Neural cell (in vitro differentiated cells): ENCODE measurements at regions not wholly inside any gene's neighbourhood (a gene's known extent, or its start where the extent isn't known, plus 50 kb on each side); places are given as distances from the start of the nearest gene placed in this dataset.

Experiments used
- H2AFZ ChIP-seq: fragments of 200-600, 300-800 bp; sonication (generic), shearing (Covaris generic); 2 replicates; pipeline ENCODE4 v1.6.0; 2014; ENCODE audit warnings: low read depth, mild to moderate bottlenecking, antibody characterized with exemption, low read length, moderate library complexity
- H3F3A ChIP-seq: fragments of 200-600 bp; shearing (Covaris generic); 2 replicates; pipeline ENCODE4 v1.6.1; 2016; ENCODE audit warnings: mild to moderate bottlenecking, moderate library complexity, mixed read lengths, antibody characterized with exemption, low read length; ENCODE audit not compliant: insufficient read depth, poor library complexity, severe bottlenecking
- H3K27ac ChIP-seq: fragments of 200-600, 300-800 bp; sonication (generic), shearing (Covaris generic); 2 replicates; pipeline ENCODE4 v1.5.1; 2014; ENCODE audit warnings: mild to moderate bottlenecking, low read length, moderate library complexity
- H3K27me3 ChIP-seq: fragments of 300-800, 200-600 bp; sonication (generic), shearing (Covaris generic); 2 replicates; pipeline ENCODE4 v1.6.0; 2014; ENCODE audit warnings: mild to moderate bottlenecking, low read depth, low read length, moderate library complexity; ENCODE audit not compliant: insufficient read depth
- H3K36me3 ChIP-seq: fragments of 300-800, 200-600 bp; sonication (generic), shearing (Covaris generic); 2 replicates; pipeline ENCODE4 v1.5.1; 2014; ENCODE audit warnings: mild to moderate bottlenecking, antibody characterized with exemption, low read length, moderate library complexity; ENCODE audit not compliant: insufficient read depth
- H3K4me2 ChIP-seq: fragments of 300-800, 200-600 bp; sonication (generic), shearing (Covaris generic); 2 replicates; pipeline ENCODE4 v1.6.0; 2014; ENCODE audit warnings: mild to moderate bottlenecking, low read length
- H3K4me3 ChIP-seq: fragments of 300-800, 200-600 bp; sonication (generic), shearing (Covaris generic); 2 replicates; pipeline ENCODE4 v1.5.1; 2014; ENCODE audit warnings: mild to moderate bottlenecking, low read length, moderate library complexity
- H3K79me2 ChIP-seq: fragments of 200-600 bp; shearing (Covaris generic); replicated peaks from 2 replicates; pipeline ENCODE4 v1.6.0; 2014; ENCODE audit warnings: mild to moderate bottlenecking, low read length, moderate library complexity; ENCODE audit not compliant: insufficient read depth
- H3K9ac ChIP-seq: fragments of 300-800, 200-600 bp; sonication (generic), shearing (Covaris generic); 2 replicates; pipeline ENCODE4 v1.6.1; 2016; ENCODE audit warnings: mild to moderate bottlenecking, low read length, mixed read lengths
- H3K9me2 ChIP-seq: fragments of 200-600 bp; shearing (Covaris generic); 2 replicates; pipeline ENCODE4 v1.6.1; 2016; ENCODE audit warnings: mild to moderate bottlenecking, low read length, mixed read lengths; ENCODE audit not compliant: insufficient read depth
- H3K9me3 ChIP-seq: fragments of 200-600, 300-800 bp; sonication (generic), shearing (Covaris generic); 2 replicates; pipeline ENCODE4 v1.6.1; 2016; ENCODE audit warnings: mild to moderate bottlenecking, mixed run types, low read length, moderate library complexity, mixed read lengths
- H4K20me1 ChIP-seq: fragments of 200-600 bp; shearing (Covaris generic); 2 replicates; pipeline ENCODE4 v1.6.1; 2016; ENCODE audit warnings: mild to moderate bottlenecking, mixed run types; ENCODE audit not compliant: insufficient read depth
- EP300 ChIP-seq: fragments of 450-650 bp; conservative IDR thresholded peaks from 2 replicates; pipeline ENCODE4 v1.6.1; 2014; ENCODE audit warnings: antibody characterized with exemption, mild to moderate bottlenecking, moderate library complexity; ENCODE audit not compliant: poor library complexity, severe bottlenecking
- EZH2 ChIP-seq: fragments of 200-600, 300-800 bp; shearing (Covaris generic), sonication (generic); IDR thresholded peaks from 2 replicates; pipeline ENCODE4 v1.6.1; 2014; ENCODE audit warnings: antibody characterized with exemption, low read length, borderline replicate concordance, mild to moderate bottlenecking; ENCODE audit not compliant: insufficient read depth, poor library complexity, severe bottlenecking
- MXI1 ChIP-seq: fragments of 450-650 bp; conservative IDR thresholded peaks from 2 replicates; pipeline ENCODE4 v1.6.1; 2014; ENCODE audit warnings: antibody characterized with exemption, mild to moderate bottlenecking; ENCODE audit not compliant: poor library complexity, severe bottlenecking
- POLR2AphosphoS5 ChIP-seq: IDR thresholded peaks from 2 replicates; pipeline ENCODE4 v1.6.1; 2012
- RAD21 ChIP-seq: fragments of 450-650 bp; conservative IDR thresholded peaks from 2 replicates; pipeline ENCODE4 v1.6.1; 2014; ENCODE audit warnings: antibody characterized with exemption, mild to moderate bottlenecking, moderate library complexity
- SMC3 ChIP-seq: fragments of 450-650 bp; conservative IDR thresholded peaks from 2 replicates; pipeline ENCODE4 v1.6.1; 2014; ENCODE audit warnings: antibody characterized with exemption, mild to moderate bottlenecking, moderate library complexity; ENCODE audit not compliant: poor library complexity
- TAF1 ChIP-seq: IDR thresholded peaks from 2 replicates; pipeline ENCODE4 v1.6.1; 2012; ENCODE audit warnings: low read depth
- TF ChIP-seq, protein P1 (sequence below): IDR thresholded peaks from 2 replicates; pipeline ENCODE4 v1.6.1; 2012; ENCODE audit warnings: borderline replicate concordance
- TF ChIP-seq, protein P2 (sequence below): fragments of 450-650 bp; IDR thresholded peaks from 2 replicates; pipeline ENCODE4 v1.5.1; 2014; ENCODE audit warnings: antibody characterized with exemption, mild to moderate bottlenecking, moderate library complexity; ENCODE audit not compliant: poor library complexity, severe bottlenecking

DNA sequence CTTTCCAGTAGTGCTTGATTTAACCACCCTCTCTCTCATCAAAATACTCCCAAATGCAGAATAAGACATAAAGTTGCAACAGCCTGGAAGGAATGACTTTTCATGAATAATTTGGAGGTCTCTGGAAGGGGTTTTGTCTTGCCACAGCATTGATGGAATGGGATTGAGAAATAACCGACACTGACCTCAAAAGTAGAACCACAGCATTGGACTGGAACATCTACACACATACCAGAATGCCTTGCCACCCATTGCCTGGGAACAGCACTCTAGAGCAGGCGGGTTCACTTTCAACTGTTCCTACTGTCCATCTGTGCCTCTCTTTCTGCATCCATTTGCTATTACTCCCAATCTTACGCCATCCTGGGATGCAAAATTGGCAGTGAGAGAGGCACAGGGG, 149.1 kb upstream of the USP24 start:
- no peaks in the 10 kb centered on the region for H3K36me3 ChIP-seq

DNA sequence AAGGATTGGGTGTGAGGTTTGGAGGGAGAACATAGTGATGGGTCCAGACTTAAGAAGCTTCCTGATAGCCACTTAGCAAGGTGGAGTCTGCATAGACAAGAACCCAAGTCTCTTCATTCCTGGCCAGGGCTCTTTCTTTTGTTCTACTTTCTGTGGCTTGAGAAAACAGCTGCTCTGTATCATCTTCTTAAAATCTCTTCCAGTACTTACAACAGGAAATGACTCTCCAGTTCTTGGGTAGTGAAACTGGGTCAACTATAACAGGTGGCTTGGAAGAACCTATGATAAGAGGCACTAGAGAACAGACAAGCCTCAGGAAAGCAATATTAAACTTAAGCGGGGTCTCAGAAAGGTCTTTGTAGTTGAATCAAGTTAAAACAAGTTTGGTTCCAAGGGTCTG, 148.1 kb upstream of the USP24 start:
- TF ChIP-seq, protein P1, sequence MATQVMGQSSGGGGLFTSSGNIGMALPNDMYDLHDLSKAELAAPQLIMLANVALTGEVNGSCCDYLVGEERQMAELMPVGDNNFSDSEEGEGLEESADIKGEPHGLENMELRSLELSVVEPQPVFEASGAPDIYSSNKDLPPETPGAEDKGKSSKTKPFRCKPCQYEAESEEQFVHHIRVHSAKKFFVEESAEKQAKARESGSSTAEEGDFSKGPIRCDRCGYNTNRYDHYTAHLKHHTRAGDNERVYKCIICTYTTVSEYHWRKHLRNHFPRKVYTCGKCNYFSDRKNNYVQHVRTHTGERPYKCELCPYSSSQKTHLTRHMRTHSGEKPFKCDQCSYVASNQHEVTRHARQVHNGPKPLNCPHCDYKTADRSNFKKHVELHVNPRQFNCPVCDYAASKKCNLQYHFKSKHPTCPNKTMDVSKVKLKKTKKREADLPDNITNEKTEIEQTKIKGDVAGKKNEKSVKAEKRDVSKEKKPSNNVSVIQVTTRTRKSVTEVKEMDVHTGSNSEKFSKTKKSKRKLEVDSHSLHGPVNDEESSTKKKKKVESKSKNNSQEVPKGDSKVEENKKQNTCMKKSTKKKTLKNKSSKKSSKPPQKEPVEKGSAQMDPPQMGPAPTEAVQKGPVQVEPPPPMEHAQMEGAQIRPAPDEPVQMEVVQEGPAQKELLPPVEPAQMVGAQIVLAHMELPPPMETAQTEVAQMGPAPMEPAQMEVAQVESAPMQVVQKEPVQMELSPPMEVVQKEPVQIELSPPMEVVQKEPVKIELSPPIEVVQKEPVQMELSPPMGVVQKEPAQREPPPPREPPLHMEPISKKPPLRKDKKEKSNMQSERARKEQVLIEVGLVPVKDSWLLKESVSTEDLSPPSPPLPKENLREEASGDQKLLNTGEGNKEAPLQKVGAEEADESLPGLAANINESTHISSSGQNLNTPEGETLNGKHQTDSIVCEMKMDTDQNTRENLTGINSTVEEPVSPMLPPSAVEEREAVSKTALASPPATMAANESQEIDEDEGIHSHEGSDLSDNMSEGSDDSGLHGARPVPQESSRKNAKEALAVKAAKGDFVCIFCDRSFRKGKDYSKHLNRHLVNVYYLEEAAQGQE: no peak
- TF ChIP-seq RAD21 (no peak), SMC3 (no peak), POLR2AphosphoS5 (no peak), MXI1 (no peak), TAF1 (no peak), EP300 (no peak), EZH2 (no peak)
- TF ChIP-seq, protein P2, sequence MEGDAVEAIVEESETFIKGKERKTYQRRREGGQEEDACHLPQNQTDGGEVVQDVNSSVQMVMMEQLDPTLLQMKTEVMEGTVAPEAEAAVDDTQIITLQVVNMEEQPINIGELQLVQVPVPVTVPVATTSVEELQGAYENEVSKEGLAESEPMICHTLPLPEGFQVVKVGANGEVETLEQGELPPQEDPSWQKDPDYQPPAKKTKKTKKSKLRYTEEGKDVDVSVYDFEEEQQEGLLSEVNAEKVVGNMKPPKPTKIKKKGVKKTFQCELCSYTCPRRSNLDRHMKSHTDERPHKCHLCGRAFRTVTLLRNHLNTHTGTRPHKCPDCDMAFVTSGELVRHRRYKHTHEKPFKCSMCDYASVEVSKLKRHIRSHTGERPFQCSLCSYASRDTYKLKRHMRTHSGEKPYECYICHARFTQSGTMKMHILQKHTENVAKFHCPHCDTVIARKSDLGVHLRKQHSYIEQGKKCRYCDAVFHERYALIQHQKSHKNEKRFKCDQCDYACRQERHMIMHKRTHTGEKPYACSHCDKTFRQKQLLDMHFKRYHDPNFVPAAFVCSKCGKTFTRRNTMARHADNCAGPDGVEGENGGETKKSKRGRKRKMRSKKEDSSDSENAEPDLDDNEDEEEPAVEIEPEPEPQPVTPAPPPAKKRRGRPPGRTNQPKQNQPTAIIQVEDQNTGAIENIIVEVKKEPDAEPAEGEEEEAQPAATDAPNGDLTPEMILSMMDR: no peak
- Histone ChIP-seq H3K9me2 (no peaks in the 10 kb centered on the region), H3K9ac (no peak overlapping the region), H3K9me3 (no peaks in the 10 kb centered on the region), H3K79me2 (no peaks in the 10 kb centered on the region), H3K4me3 (no peak overlapping the region), H3K27ac (no peak overlapping the region), H4K20me1 (no peaks in the 10 kb centered on the region), H3F3A (no peaks in the 10 kb centered on the region), H3K27me3 (no peaks in the 10 kb centered on the region), H3K36me3 (no peaks in the 10 kb centered on the region), H3K4me2 (no peak overlapping the region), H2AFZ (no peak overlapping the region)

More for the DNA sequence above, 149.1 kb upstream of the USP24 start:
- H3K9me2 ChIP-seq: no peaks in the 10 kb centered on the region
- no peaks in the 10 kb centered on the region for H3K79me2 ChIP-seq
- no peaks in the 10 kb centered on the region for H3K27me3 ChIP-seq
- no peak overlapping the region for H3K4me2 ChIP-seq
- H3K9ac ChIP-seq: no peak overlapping the region
- H3K4me3 ChIP-seq: no peak overlapping the region
- H3F3A ChIP-seq: no peaks in the 10 kb centered on the region
- H3K9me3 ChIP-seq: no peaks in the 10 kb centered on the region
- no peaks in the 10 kb centered on the region for H4K20me1 ChIP-seq
- H2AFZ ChIP-seq: no peak overlapping the region
- no peak overlapping the region for H3K27ac ChIP-seq
- TF ChIP-seq SMC3 (no peak), EP300 (no peak), POLR2AphosphoS5 (no peak), RAD21 (no peak), MXI1 (no peak), EZH2 (no peak), TAF1 (no peak)
- TF ChIP-seq, protein P1: no peak
- TF ChIP-seq, protein P2: no peak
